HK-2 (cell line): ENCODE measurements at regions not wholly inside any gene's neighbourhood (a gene's known extent, or its start where the extent isn't known, plus 50 kb on each side); places are given as distances from the start of the nearest gene placed in this dataset.
"Not testable (repeated sequence)": the region's sequence is repeated elsewhere in the genome, so short reads cannot be mapped to it uniquely, and the experiment has no call there.

Source experiments
- DNase-seq: peaks from one replicate; pipeline ENCODE4 v3.0.0-alpha.2; 2018; ENCODE audit not compliant: unreplicated experiment

DNA sequence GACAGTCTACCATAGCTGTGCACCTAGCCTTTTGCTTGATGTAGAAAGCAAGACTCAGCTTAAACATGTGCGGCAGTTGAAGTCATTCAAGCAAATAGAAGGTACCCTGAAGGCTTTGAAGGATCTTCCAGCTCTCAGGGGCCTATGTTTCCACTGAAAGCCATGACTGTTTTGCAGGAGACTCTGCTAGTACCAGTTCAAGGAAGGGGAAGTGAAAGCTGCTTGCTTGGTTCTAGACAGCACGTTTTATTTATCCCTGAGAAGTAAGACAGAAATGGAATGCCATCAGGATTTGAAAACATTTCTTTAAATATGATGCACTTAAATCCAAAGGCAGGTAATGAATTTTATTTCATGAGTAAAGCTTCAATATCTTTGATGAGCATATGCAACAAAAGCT lies 311.4 kb downstream of the PDCD6IP start:
- no peak for DNase-seq

DNA sequence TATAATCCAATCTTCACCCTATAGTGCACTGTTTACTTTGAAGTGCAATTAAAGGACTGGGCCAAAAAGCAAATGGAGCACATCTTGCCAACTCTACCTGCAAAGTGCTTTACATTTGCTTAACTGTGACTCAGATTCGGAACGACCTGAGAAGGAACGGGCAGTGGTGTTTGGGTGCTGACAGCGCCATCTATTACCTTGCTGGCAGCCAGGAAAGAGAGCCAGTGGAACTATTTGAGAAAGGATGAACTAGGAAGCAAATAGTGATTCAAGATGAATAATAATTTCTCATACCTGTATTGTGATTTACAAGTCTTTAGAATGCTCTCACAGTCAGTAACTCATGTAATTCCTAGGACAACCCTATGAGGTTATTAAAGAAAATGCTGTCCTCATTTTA lies 312.9 kb downstream of the PDCD6IP start:
- DNase-seq, result no peak

DNA sequence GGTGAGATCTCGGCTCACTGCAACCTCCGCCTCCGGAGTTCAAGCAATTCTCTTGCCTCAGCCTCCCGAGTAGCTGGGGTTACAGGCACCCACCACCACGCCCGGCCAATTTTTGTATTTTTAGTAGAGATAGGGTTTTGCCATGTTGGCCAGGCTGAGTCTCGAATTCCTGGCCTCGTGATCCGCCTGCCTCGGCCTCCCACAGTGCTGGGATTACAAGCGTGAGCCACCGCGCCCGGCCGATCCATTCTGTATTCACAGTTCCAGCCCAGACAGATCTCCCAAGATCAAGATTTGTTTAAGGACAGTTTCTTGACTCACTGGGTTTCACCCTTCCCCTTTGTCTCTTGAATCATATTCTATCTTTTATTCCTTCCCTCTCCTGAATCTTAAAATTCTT lies 313.8 kb downstream of the PDCD6IP start:
- not testable (repeated sequence) for DNase-seq

DNA sequence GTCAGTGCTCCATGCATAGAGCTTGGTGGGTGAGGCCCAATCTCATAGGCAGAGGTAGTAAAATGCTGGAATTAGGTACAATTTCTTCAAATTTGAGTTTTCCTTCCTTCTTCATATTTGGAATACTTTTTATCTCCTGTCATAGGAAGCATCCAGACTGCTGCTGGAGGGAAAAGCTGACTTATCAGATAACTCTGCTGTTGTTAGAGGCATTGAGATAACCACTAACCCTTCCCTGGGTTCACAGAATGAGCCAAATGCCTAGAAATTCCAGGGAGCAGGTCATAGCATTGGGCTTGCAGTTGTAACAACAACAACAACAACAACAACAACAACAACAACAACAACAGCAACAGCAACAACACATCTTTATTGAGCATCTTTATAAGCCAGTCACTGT lies 332.7 kb downstream of the PDCD6IP start:
- DNase-seq, result no peak

DNA sequence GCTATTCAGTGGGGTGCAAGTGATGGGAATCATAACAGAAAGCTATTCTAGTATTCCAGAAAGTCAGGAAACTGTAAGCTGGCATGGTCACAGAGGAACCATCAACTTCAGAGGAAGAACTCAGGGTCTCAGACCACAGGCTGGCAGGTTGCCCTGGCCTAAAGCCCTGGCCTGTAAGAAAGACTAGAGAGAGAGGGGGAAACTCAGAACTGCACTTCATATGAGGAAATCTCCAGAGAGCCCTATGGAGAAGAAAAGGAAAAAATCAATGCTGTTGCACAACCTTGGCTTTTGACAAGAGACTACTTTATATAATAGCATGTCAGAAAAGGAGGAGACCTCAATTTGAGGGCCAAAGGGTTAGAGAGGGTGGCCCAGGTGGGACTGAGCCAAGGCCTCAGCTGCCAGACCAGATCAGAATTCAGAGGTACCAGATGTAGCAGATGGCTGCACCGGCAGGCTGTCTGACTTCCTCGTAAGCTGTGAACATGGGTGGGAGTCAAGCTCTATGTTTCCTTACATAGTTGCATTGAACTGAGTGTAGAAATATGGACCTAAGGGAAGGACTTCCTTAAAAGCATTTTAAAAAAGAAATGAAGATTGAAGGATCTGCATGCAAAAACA lies 333.8 kb downstream of the PDCD6IP start:
- no peak for DNase-seq

DNA sequence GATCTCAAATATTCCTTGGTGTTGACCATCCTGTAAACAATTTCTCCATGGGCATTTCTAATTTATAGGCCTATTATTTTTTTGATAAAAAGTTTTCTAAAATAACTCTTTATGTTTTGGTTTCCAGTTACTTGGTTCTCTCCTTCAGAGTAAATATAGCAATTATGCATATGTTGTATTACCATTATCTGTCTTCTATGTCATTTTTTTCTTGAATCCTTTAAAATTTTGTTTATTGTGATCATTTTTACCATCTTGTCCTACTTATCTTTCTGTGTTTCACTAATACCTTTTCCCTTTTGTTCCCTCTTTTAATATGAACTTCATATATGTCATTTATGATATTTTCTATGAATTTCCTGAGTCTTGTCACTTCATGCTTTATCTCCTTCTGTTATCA lies 341.1 kb downstream of the PDCD6IP start:
- DNase-seq, result no peak

DNA sequence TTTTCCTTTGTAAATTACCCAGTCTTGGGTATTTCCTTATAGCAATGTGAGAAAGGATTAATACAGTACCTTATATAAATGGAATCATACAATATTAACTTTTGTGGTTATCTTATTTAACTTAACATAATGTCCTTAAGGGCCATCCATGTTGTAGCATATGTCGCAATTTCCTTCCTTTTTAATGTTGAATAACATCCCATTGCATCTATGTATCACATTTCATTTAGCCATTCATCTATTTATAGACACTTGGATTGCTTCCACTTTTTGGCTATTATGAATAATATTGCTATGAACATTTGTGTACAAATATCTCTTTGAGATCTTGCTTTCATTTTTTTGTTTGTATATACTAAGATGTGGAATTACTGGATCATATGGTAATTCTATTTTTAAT lies 342.2 kb downstream of the PDCD6IP start:
- DNase-seq, result no peak

DNA sequence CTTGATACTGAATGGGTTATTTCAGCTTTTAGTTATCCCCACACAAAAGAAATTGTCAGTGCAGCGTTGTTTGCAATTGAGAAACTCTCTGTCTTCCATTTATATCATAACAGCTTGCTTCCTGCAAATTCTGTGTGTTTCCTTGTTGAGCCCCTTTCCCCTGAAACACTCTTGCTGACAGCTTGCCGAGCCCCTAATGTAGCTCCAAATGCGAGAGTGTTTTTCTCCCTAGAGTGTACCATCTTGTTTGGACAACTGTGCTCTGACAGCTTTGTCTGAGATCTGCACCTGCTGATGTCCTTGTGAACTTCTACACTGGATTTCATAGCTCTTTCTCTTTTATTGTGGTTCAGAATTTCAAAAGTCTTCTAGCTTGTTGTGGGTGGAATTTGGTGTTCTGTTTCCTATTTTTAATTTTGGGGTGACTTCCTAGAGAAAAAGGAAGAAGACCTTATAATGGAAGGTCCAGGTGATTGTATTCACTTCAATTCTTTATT lies 343.5 kb downstream of the PDCD6IP start:
- no peak for DNase-seq

DNA sequence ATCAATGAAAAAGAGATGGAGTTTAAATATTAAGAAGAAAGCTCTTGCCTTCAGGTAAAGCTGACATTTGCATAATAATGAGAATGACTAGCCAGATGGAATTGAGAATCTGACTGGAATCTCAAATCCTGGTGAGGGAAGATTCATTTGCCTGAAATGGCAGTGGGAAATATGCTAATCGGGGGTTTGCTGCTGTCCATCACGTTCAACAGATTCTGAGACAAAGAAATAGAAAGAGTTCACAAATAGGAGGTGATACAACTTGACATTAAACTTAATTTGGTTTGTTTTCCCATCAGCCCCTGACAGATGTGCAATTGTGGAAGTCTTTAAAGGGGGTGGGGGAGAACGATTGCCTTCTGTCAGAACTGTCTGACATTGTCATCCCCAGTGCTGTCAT lies 347.4 kb downstream of the PDCD6IP start:
- no peak for DNase-seq

DNA sequence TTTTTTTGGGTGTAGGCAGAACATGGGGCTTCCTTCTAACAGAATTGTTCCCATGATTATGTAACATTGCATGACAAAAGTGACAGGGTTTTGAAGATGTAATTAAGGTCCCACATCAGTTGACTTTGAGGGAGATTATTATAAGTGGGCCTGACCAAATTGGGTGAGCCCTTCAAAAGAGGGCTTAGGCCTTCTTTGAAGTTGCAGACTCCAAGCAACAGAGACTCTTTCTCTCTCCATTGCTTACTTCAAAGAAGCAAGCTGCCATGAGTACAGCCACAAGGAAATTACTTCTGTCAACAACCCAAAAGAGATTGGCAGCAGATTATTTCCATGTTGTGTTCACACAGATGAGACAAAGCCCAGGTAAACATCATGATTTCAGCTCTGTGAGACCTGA lies 348.2 kb downstream of the PDCD6IP start:
- no peak for DNase-seq

DNA sequence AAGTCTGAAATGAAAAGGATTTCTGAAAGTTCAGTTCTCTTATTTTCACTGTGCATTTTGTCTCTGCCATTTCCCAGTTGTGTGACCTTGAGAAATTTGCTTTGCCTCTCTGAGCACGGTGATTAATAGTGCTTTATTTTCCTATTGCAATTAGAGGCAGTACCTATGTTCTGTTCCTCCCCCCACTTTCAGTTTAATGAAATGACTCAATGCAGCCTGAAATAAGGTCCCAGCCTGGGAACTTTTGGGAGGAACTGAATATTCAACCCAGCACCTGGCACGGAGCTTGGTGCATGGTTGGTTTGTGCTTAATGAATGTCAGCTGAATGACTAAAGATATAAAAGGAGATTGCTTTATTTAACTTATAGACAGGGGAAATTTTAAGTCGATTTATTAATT lies 352.6 kb downstream of the PDCD6IP start:
- no peak for DNase-seq

DNA sequence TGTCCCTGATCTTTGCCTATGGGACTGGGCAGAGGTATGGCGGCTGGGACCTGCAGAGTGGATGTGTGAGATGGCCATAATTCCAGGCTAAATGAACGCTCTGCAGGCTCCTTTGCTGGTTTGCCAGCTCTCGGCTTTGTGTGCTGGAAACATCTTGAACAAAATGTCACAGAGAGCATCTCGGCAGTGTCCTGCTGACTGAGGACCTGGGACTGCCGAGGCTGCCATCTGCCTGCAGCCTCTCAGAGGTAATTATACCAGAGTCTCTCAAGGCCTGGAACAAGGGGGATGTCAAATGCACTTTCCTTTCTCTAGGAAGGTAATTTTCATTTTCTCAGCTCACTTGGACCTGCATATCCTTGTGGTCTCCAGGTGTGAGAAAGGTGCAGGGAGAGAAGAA lies 354.2 kb downstream of the PDCD6IP start:
- DNase-seq, result no peak

DNA sequence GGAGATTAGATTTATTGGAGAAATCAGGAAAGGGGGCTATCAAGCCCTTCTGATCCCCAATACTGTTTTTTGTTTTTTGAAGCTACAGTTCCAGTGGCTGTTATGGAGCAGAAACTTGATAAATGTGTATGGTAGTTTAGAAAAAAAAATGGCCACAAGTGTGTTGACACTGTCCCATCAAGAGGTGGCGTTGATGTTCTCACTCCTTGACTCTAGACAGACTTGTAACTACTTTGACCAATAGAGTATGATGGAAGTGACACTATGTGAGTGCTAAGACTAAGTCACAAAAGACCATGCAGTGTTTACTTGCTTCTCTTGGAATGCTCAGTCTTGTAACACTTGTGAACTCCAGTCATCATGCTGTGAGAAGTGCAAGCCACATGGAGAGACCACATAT lies 356.7 kb downstream of the PDCD6IP start:
- DNase-seq, result no peak

DNA sequence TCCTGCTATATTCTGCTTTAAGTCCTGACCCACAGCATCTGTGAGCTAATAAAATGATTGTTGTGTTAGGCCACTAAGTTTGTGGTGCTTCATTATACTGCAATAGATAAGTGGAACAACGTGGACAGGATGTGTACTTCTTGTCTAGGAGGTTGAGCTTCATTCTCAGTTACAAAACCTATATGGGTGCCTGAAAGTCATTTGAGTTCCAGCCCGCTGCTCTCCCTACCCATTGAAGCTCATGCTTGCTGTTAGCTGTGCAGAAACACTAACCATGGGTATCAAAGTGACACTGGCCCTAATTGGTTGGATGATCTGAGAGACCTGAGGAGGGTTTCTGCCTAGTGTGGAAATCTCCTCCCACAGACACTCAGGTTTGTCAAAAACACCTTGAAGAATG lies 357.2 kb downstream of the PDCD6IP start:
- no peak for DNase-seq

DNA sequence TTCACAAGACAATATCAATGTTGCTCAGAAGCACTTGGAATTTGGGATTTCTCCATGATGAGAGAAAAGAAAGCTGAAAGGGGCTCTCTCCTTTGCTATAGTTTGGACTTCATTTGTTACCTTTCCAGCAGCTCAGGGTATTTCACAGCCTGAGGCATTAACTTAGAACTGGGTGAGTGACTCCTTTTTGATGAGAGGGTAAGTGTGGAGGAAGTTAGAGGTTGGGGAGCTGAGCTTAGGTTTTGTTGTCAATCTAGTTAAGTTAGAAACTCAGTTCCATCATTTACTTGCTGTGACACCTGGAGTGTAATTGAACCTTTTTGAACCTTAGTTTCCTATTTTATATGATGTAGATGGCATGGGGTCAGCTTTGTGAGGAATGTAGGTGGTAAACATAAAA lies 359.1 kb downstream of the PDCD6IP start:
- no peak for DNase-seq

DNA sequence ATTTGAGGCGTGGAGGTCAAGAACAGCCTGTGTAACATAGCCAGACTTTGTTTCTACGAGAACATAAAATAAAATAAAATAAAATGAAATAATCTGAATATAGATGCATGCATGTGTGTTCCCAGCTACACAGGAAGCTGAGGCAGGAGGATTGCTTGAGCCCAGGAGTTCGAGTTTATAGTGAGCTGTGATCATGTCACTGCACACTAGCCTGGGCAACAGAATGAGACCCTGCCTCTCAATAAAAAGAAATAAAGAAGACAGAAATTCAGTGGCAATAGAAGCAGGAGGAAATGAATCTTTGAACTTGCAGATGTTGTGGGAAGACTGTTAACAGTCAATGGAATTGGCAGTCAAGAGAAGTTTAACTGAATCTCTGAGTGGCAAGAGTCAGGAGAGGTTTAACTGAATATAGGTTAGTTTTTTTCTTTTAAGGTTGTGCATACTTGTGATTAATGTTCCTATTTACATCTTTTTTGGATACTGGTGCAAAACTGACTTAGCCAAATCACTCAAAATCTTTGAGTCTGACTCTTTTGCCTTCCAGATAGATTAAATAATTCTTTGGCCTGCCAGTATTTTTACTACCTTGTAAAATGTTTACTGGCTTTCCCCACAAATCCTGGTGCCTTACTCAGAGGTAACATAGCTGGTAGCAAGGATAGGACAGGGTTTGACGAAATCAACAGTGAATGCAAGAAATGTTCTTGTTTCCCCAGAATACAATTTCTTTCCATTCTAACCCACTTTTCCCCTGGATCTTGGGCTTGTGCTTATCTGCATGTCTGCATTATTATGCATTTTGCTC lies 361.4 kb downstream of the PDCD6IP start:
- no peak for DNase-seq

DNA sequence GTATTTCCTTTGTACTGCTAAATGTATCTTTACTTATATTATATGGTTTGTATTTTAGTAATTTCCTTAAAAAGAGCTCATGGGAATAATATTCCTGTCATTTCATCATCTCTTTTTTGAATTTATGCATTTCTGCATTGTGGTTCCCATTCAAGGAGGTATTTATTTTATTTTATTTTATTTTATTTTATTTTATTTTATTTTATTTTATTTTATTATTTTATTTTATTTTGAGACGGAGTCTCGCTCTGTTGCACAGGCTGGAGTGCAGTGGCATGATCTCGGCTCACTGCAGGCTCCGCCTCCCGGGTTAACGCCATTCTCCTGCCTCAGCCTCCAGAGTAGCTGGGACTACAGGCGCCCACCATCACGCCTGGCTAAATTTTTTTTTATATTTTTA lies 371.2 kb downstream of the PDCD6IP start:
- not testable (repeated sequence) for DNase-seq

DNA sequence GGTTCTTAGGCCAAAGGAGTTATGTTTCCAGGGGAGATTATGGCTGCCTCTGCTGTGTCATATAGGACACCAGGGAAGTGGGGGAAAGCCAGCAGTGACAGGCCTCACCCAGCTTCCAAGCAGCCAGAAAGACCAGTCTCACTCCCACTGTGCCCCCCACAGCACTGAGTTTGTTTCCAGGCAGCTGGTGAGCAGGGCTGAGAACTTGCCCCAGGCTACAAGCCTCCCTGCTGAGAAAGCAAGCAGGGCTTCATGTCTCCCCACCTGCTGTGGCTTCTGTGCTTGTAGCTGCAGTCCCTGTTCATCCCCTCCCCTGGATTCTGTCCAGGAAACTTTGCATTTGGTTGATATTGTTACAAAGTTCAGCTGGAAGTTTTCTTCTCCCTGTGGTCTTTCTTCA lies 376.3 kb downstream of the PDCD6IP start:
- DNase-seq, result no peak

DNA sequence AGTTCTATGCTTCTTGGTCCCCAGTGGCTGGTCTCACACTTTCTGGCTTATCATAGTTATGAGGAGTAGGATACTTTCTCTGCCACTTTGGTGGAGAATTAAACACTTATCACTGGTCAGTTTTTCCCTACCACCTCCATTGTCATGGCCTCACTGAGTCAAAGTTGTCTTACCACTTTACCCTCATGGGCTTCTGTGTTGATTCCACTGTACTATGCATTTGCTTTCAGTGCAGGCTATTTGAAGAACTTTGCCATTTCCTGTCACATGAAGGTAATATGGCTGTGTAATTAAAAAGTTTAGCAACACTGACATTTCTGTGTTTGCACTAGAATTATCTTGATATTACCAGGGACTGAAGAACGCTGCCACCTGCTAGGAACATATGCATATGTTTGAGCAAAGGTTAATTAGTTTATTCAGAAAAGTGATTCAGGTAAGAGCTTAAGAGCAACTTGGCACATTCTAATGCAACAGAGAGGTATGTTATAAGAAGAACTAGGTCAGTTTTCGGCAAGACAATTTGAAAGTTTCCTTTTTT lies 377.3 kb downstream of the PDCD6IP start:
- no peak for DNase-seq

DNA sequence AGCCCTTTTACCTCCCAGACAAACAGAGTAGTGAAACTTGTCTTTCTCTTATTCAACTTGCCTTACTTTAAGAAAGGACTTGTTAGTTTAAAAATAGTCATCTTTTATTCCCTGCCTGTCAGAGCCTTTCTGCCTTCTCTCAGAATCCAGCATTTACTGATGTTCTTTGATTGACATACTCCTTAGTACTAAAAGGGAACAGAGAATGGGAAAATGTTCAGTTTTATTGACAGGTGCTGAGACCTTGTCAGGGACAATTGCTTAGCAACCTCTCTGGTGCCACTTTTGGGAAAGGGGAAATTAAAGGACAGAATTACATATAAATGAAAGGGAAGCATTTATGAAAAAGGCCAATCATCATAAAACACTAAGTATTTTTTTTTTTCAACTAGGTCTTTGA lies 378.3 kb downstream of the PDCD6IP start:
- DNase-seq, result no peak

DNA sequence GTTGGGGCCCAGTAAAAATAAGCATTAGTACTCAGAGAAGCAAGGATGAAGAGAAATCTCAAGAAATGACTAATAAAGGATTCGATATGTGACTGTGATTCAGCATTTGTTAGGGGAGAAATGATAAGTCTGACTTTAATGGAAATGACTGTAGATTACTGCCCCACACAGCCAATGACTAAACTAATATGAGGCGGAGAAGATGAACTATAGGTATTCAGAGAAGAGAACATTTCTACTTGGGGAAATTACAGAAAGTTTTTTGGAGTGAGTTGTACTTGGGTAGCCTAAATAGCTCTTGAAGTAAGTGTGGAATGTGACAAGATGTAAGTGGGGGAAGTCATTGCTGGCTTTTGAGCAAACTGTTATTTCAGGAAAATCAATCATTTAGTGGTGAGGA lies 380.0 kb downstream of the PDCD6IP start:
- no peak for DNase-seq

DNA sequence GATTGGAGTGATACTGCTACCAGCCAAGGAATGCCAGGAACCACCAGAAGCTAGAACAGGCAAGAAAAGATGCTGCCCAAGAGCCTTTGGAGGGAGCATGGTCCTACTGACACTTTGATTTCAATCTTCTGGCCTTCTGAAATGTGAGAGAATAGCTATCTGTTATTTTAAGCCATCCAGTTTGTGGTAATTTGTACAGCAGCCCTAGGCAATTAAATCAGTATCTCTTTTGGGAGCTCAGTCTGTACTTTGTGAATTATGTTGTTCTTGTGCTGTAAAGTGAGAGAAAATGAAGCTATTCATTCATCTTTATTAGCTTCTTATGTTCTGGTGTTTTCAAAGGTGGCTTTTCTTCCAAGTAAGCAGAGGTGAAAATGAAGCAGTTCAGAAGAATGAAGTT lies 381.3 kb downstream of the PDCD6IP start:
- no peak for DNase-seq

DNA sequence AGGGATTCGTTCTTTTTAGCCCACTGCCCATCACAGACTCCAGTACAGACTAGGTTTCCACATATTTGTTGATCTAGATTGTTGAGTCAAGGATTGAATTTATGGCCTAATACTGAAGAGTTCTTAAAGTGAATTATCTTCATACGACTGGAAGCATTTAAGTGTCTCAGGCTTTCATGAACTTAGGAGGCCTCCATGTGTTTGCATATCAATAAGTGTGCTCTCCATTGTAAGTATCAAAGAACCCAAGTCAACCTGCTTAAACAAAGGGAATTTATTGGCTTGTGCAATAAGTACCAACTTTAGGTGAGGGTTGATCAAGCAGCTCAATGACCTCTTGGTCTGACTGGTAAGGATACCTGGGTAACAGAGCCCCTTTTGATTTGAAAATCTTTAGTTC lies 382.1 kb downstream of the PDCD6IP start:
- no peak for DNase-seq
